WTC11 (cell line): ENCODE measurements at regions not wholly inside any gene's neighbourhood (a gene's known extent, or its start where the extent isn't known, plus 50 kb on each side); places are given as distances from the start of the nearest gene placed in this dataset.

Experiments
- ATAC-seq: fragments of 200-7000 bp; cut with Tn5 transposase; 2 replicates; pipeline ENCODE4 v1.10.0; 2021; ENCODE audit warnings: mild to moderate bottlenecking, moderate library complexity
- CTCF ChIA-PET: fragments of 300-600 bp; sonication (Branson Sonifier 250); formaldehyde crosslinking; loops from one replicate; lab custom pipeline; 2021; ENCODE audit warnings: antibody characterized with exemption; lab: Charles Lee
- POLR2A ChIA-PET: fragments of 350-600 bp; sonication (Branson Sonifier 250); formaldehyde crosslinking; loops from one replicate; lab custom pipeline; 2021; ENCODE audit warnings: antibody characterized with exemption; lab: Charles Lee
- DNase-seq: peaks from one replicate; pipeline ENCODE4 v3.0.0; 2021; ENCODE audit warnings: low spot score
- H3K27ac Mint-ChIP-seq: 2 replicates; pipeline ENCODE4 v1.8.0; 2021; ENCODE audit warnings: mixed read lengths
- H3K27me3 Mint-ChIP-seq: 2 replicates; pipeline ENCODE4 v1.8.0; 2021; ENCODE audit warnings: low read depth, mild to moderate bottlenecking, moderate library complexity, mixed read lengths
- H3K36me3 Mint-ChIP-seq: 2 replicates; pipeline ENCODE4 v1.8.0; 2021; ENCODE audit warnings: mixed read lengths
- H3K4me1 Mint-ChIP-seq: 2 replicates; pipeline ENCODE4 v1.8.0; 2022; ENCODE audit warnings: mixed read lengths
- H3K4me3 Mint-ChIP-seq: 2 replicates; pipeline ENCODE4 v1.8.0; 2021; ENCODE audit warnings: mild to moderate bottlenecking, moderate library complexity, mixed read lengths
- H3K9me3 Mint-ChIP-seq: 2 replicates; pipeline ENCODE4 v1.8.0; 2021; ENCODE audit warnings: mixed read lengths
- AFF4 ChIP-seq: sonication (generic); formaldehyde crosslinking; IDR thresholded peaks from 2 replicates; pipeline ENCODE4 v1.8.1; 2023; ENCODE audit warnings: mild to moderate bottlenecking, missing genetic modification reagents, borderline replicate concordance
- CBFB ChIP-seq: sonication (generic); formaldehyde crosslinking; IDR thresholded peaks from 2 replicates; pipeline ENCODE4 v1.8.1; 2022; ENCODE audit warnings: mild to moderate bottlenecking, low read depth, missing genetic modification reagents
- CDX4 ChIP-seq: fragments of 250-450 bp; sonication (Bioruptor Pico); IDR thresholded peaks from 2 replicates; pipeline ENCODE4 v1.9.0; 2021; ENCODE audit warnings: moderate library complexity, mild to moderate bottlenecking, inconsistent platforms, borderline replicate concordance
- CREB1 ChIP-seq: sonication (generic); formaldehyde crosslinking; IDR thresholded peaks from 2 replicates; pipeline ENCODE4 v1.8.0; 2023; ENCODE audit warnings: mild to moderate bottlenecking, missing genetic modification reagents
- GRHL2 ChIP-seq: fragments of 250-450 bp; sonication (Bioruptor Pico); IDR thresholded peaks from 2 replicates; pipeline ENCODE4 v1.8.0; 2022; ENCODE audit warnings: mild to moderate bottlenecking, moderate library complexity; ENCODE audit not compliant: insufficient replicate concordance, severe bottlenecking
- HMGXB4 ChIP-seq: sonication (generic); formaldehyde crosslinking; IDR thresholded peaks from 2 replicates; pipeline ENCODE4 v1.8.1; 2023; ENCODE audit warnings: mild to moderate bottlenecking, moderate library complexity, missing genetic modification reagents
- JAZF1 ChIP-seq: fragments of 250-450 bp; sonication (Bioruptor Pico); IDR thresholded peaks from 2 replicates; pipeline ENCODE4 v1.9.0; 2021; ENCODE audit warnings: moderate library complexity, mild to moderate bottlenecking, inconsistent platforms
- NR3C1 ChIP-seq: sonication (generic); formaldehyde crosslinking; conservative IDR thresholded peaks from 2 replicates; pipeline ENCODE4 v1.8.1; 2023; ENCODE audit warnings: low read depth, mild to moderate bottlenecking, missing genetic modification reagents
- ZMAT4 ChIP-seq: fragments of 250-450 bp; sonication (Bioruptor Pico); IDR thresholded peaks from 2 replicates; pipeline ENCODE4 v1.9.0; 2021; ENCODE audit warnings: mild to moderate bottlenecking
- ZNF121 ChIP-seq: sonication (generic); formaldehyde crosslinking; IDR thresholded peaks from 2 replicates; pipeline ENCODE4 v1.8.0; 2023; ENCODE audit warnings: missing genetic modification reagents
- ZNF138 ChIP-seq: sonication (generic); formaldehyde crosslinking; conservative IDR thresholded peaks from 2 replicates; pipeline ENCODE4 v1.8.1; 2022; ENCODE audit warnings: mild to moderate bottlenecking, moderate library complexity, missing genetic modification reagents
- ZNF219 ChIP-seq: sonication (generic); formaldehyde crosslinking; IDR thresholded peaks from 2 replicates; pipeline ENCODE4 v1.8.0; 2023; ENCODE audit warnings: missing genetic modification reagents, mild to moderate bottlenecking, borderline replicate concordance
- ZNF317 ChIP-seq: sonication (generic); formaldehyde crosslinking; IDR thresholded peaks from 2 replicates; pipeline ENCODE4 v1.8.1; 2023; ENCODE audit warnings: low read depth, mild to moderate bottlenecking, moderate library complexity, missing genetic modification reagents, borderline replicate concordance
- ZNF416 ChIP-seq: fragments of 250-450 bp; sonication (Bioruptor Pico); IDR thresholded peaks from 2 replicates; pipeline ENCODE4 v1.9.0; 2021; ENCODE audit warnings: mild to moderate bottlenecking, inconsistent platforms
- TF ChIP-seq, protein P1 (sequence below): sonication (generic); formaldehyde crosslinking; IDR thresholded peaks from 2 replicates; pipeline ENCODE4 v1.8.0; 2023; ENCODE audit warnings: missing genetic modification reagents, mild to moderate bottlenecking, borderline replicate concordance
- TF ChIP-seq, protein P2 (sequence below): sonication (generic); formaldehyde crosslinking; IDR thresholded peaks from 2 replicates; pipeline ENCODE4 v1.8.0; 2023; ENCODE audit warnings: missing genetic modification reagents

- TF ChIP-seq JAZF1 (CRISPR knock-in tag) = no peak
- no peak for TF ChIP-seq ZNF219 (CRISPR knock-in tag)
- TF ChIP-seq ZNF317 (CRISPR knock-in tag) = no peak
- TF ChIP-seq ZNF416 (CRISPR knock-in tag) = no peak
- no peak for TF ChIP-seq CREB1
- TF ChIP-seq NR3C1 (CRISPR knock-in tag) = no peak
- TF ChIP-seq GRHL2 (CRISPR knock-in tag) = no peak
- no peak for TF ChIP-seq ZMAT4 (CRISPR knock-in tag)
- TF ChIP-seq CBFB (CRISPR knock-in tag) = no peak
- no peak for TF ChIP-seq ZNF138 (CRISPR knock-in tag)
- TF ChIP-seq, protein P1, sequence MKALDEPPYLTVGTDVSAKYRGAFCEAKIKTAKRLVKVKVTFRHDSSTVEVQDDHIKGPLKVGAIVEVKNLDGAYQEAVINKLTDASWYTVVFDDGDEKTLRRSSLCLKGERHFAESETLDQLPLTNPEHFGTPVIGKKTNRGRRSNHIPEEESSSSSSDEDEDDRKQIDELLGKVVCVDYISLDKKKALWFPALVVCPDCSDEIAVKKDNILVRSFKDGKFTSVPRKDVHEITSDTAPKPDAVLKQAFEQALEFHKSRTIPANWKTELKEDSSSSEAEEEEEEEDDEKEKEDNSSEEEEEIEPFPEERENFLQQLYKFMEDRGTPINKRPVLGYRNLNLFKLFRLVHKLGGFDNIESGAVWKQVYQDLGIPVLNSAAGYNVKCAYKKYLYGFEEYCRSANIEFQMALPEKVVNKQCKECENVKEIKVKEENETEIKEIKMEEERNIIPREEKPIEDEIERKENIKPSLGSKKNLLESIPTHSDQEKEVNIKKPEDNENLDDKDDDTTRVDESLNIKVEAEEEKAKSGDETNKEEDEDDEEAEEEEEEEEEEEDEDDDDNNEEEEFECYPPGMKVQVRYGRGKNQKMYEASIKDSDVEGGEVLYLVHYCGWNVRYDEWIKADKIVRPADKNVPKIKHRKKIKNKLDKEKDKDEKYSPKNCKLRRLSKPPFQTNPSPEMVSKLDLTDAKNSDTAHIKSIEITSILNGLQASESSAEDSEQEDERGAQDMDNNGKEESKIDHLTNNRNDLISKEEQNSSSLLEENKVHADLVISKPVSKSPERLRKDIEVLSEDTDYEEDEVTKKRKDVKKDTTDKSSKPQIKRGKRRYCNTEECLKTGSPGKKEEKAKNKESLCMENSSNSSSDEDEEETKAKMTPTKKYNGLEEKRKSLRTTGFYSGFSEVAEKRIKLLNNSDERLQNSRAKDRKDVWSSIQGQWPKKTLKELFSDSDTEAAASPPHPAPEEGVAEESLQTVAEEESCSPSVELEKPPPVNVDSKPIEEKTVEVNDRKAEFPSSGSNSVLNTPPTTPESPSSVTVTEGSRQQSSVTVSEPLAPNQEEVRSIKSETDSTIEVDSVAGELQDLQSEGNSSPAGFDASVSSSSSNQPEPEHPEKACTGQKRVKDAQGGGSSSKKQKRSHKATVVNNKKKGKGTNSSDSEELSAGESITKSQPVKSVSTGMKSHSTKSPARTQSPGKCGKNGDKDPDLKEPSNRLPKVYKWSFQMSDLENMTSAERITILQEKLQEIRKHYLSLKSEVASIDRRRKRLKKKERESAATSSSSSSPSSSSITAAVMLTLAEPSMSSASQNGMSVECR = no peak
- TF ChIP-seq CDX4 (CRISPR knock-in tag) = no peak
These were observed 231.9 kb upstream of the JUN start (continued) for GRCh38 chr1:59015708-59016107.

DNA sequence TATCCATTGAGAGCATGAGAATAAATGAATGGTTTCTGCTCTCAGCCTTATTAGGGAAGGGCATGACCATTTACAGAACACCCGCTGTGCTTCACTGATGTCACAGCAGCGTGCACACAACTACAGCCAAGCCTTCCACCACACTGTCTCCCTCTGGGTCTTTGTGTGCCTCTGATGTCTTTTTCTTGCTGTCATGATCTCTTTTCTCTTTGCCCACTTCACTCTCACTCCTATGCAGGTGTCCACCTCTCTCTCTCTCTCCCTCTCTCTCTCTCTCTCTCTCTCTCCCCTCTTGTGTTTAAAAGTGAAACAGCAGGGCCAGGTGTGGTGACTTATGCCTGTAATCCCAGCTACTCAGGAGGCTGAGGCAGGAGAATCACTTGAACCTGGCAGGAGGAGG, 232.5 kb upstream of the JUN start:
- Mint-ChIP-seq H3K4me1 (peaks cover 46% of the 10 kb centered on the region), H3K4me3 (no peak overlapping the region), H3K36me3 (peaks cover 16% of the 10 kb centered on the region), H3K27me3 (peaks cover 14% of the 10 kb centered on the region), H3K27ac (no peak overlapping the region), H3K9me3 (peaks cover 15% of the 10 kb centered on the region)
- POLR2A ChIA-PET = no interaction called here
- ATAC-seq = no peak
- CTCF ChIA-PET = interaction anchor here (1.1 to 1.4 kb wide), 2 partner anchors 80 to 274 kb away, joined by 3 to 4 read pairs; no protein-coding TSS in a partner anchor
- no peak for TF ChIP-seq HMGXB4
- no peak for TF ChIP-seq AFF4 (CRISPR knock-in tag)
- TF ChIP-seq ZNF317 (CRISPR knock-in tag) = no peak
- no peak; the same call in 1 of the 2 replicates for TF ChIP-seq ZNF121
- TF ChIP-seq, protein P2, sequence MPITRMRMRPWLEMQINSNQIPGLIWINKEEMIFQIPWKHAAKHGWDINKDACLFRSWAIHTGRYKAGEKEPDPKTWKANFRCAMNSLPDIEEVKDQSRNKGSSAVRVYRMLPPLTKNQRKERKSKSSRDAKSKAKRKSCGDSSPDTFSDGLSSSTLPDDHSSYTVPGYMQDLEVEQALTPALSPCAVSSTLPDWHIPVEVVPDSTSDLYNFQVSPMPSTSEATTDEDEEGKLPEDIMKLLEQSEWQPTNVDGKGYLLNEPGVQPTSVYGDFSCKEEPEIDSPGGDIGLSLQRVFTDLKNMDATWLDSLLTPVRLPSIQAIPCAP (CRISPR knock-in tag) = no peak
- no peak for TF ChIP-seq GRHL2 (CRISPR knock-in tag)
- DNase-seq = no peak
